Fibroblast of lung (primary cell): ENCODE measurements at regions not wholly inside any gene's neighbourhood (a gene's known extent, or its start where the extent isn't known, plus 50 kb on each side); places are given as distances from the start of the nearest gene placed in this dataset.

ENCODE experiments used
- DNase-seq, 2 donors: peaks; one replicate each; pipeline versions ENCODE4 v3.0.0 to v3.0.0-alpha.2; 2010; ENCODE audit warnings: low read depth in 2 of 2
- H2AFZ ChIP-seq: 2 replicates; pipeline ENCODE4 v1.5.1; 2012; ENCODE audit warnings: low read length, control low read depth, inconsistent platforms
- H3K27ac ChIP-seq: 2 replicates; pipeline ENCODE4 v1.5.1; 2011; ENCODE audit warnings: low read length, control low read depth; ENCODE audit not compliant: insufficient read depth
- H3K27me3 ChIP-seq: 2 replicates; pipeline ENCODE4 v1.5.1; 2011; ENCODE audit warnings: mild to moderate bottlenecking, low read length; ENCODE audit not compliant: control insufficient read depth, insufficient read depth
- H3K36me3 ChIP-seq: 2 replicates; pipeline ENCODE4 v1.5.1; 2011; ENCODE audit warnings: low read length; ENCODE audit not compliant: control insufficient read depth, insufficient read depth
- H3K4me1 ChIP-seq: 2 replicates; pipeline ENCODE4 v1.5.1; 2011; ENCODE audit warnings: low read length; ENCODE audit not compliant: control insufficient read depth, insufficient read depth; ENCODE audit errors: extremely low read depth
- H3K4me2 ChIP-seq: 2 replicates; pipeline ENCODE4 v1.5.1; 2011; ENCODE audit warnings: low read length, control low read depth; ENCODE audit not compliant: insufficient read depth; ENCODE audit errors: extremely low read depth
- H3K4me3 ChIP-seq, 4 experiments: fragments of 200-600 bp in 1 of 4; sonication (generic) in 1 of 4; replicated peaks in 1 of 4; 2 replicates each; pipeline ENCODE4 v1.5.1; 2011 to 2016; ENCODE audit warnings: low read length in 4 of 4, low read depth in 3 of 4, mild to moderate bottlenecking in 3 of 4, control low read depth in 2 of 4, inconsistent platforms in 1 of 4, mixed read lengths in 1 of 4; ENCODE audit not compliant: insufficient read depth in 1 of 4; ENCODE audit errors: control extremely low read depth in 1 of 4
- H3K79me2 ChIP-seq: 2 replicates; pipeline ENCODE4 v1.5.1; 2012; ENCODE audit warnings: mild to moderate bottlenecking, low read length, inconsistent platforms; ENCODE audit not compliant: control insufficient read depth, insufficient read depth
- H3K9ac ChIP-seq: 2 replicates; pipeline ENCODE4 v1.5.1; 2011; ENCODE audit warnings: mild to moderate bottlenecking, low read length, control low read depth; ENCODE audit not compliant: insufficient read depth
- H3K9me3 ChIP-seq: 2 replicates; pipeline ENCODE4 v1.5.1; 2012; ENCODE audit warnings: low read depth, low read length; ENCODE audit not compliant: control insufficient read depth, insufficient read depth
- H4K20me1 ChIP-seq: 2 replicates; pipeline ENCODE4 v1.5.1; 2011; ENCODE audit warnings: low read length; ENCODE audit not compliant: control insufficient read depth, insufficient read depth; ENCODE audit errors: extremely low read depth
- CTCF ChIP-seq, 2 donors: IDR thresholded peaks in 1 of 2; conservative IDR thresholded peaks in 1 of 2; 1 replicate in 1 of 2; 2 replicates in 1 of 2; pipeline ENCODE4 v1.5.1; 2011 to 2012; ENCODE audit warnings: low read length in 2 of 2, control low read depth in 1 of 2, inconsistent platforms in 1 of 2, low read depth in 1 of 2, mild to moderate bottlenecking in 1 of 2
- EZH2 ChIP-seq: IDR thresholded peaks from 2 replicates; pipeline ENCODE4 v1.5.1; 2012; ENCODE audit warnings: low read length, control low read depth, mild to moderate bottlenecking; ENCODE audit errors: missing control alignments

DNA sequence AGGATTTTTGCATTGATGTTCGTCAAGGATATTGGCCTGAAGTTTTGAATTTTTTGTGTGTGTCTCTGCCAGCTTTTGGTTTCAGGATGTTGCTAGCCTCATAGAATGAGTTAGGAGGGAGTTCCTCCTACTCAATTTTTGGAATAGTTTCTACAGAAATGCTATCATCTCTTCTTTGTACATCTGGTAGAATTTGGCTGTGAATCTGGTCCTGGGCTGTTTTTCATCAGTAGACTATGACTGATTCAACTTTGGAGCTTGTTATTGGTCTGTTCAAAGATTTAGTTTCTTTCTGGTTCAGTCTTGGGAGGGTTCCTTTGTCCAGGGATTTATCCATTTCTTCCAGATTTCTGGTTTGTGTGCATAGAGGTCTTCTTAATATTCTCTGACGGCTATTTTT, 166.7 kb downstream of the ST6GAL2 start:
- Histone ChIP-seq H3K9ac (no peak overlapping the region), H2AFZ (no peak overlapping the region), H3K4me2 (no peak overlapping the region), H3K27ac (no peak overlapping the region), H3K36me3 (no peaks in the 10 kb centered on the region), H3K79me2 (no peaks in the 10 kb centered on the region), H4K20me1 (no peaks in the 10 kb centered on the region), H3K4me3 (no peak overlapping the region), H3K9me3 (no peaks in the 10 kb centered on the region), H3K27me3 (no peaks in the 10 kb centered on the region), H3K4me1 (no peaks in the 10 kb centered on the region)
- TF ChIP-seq CTCF (conservative IDR thresholded peaks at IDR 0.05 in 1 of 2, IDR thresholded peaks at IDR 0.05 in 1 of 2; ENCODE audit: low read depth in 1 of 2, low read length in 2 of 2) (no peak), EZH2 (no peak)
- DNase-seq = no peak

GRCh38 chr2:106720026-106720425, 165.9 kb downstream of the ST6GAL2 start:
- Histone ChIP-seq H3K79me2 (no peaks in the 10 kb centered on the region), H3K9ac (no peak overlapping the region), H3K27me3 (no peaks in the 10 kb centered on the region), H2AFZ (no peak overlapping the region), H4K20me1 (no peaks in the 10 kb centered on the region), H3K4me1 (no peaks in the 10 kb centered on the region), H3K27ac (no peak overlapping the region), H3K36me3 (no peaks in the 10 kb centered on the region), H3K4me3 (no peak overlapping the region), H3K9me3 (no peaks in the 10 kb centered on the region), H3K4me2 (no peak overlapping the region)
- no peak for TF ChIP-seq CTCF (conservative IDR thresholded peaks at IDR 0.05 in 1 of 2, IDR thresholded peaks at IDR 0.05 in 1 of 2; ENCODE audit: low read depth in 1 of 2, low read length in 2 of 2)
- no peak for TF ChIP-seq EZH2
- no peak for DNase-seq

- H3K27me3 ChIP-seq = no peaks in the 10 kb centered on the region
- TF ChIP-seq CTCF (conservative IDR thresholded peaks at IDR 0.05 in 1 of 2, IDR thresholded peaks at IDR 0.05 in 1 of 2; ENCODE audit: low read depth in 1 of 2, low read length in 2 of 2) = no peak
- no peak for TF ChIP-seq EZH2
Observed at GRCh38 chr2:106724301-106724794, 161.6 kb downstream of the ST6GAL2 start.

More at GRCh38 chr2:106724301-106724794, 161.6 kb downstream of the ST6GAL2 start:
- Histone ChIP-seq H2AFZ (no peak overlapping the region), H3K4me1 (no peaks in the 10 kb centered on the region), H4K20me1 (no peaks in the 10 kb centered on the region), H3K9me3 (no peaks in the 10 kb centered on the region), H3K27ac (no peak overlapping the region), H3K4me3 (no peak overlapping the region), H3K79me2 (no peaks in the 10 kb centered on the region), H3K9ac (no peak overlapping the region), H3K4me2 (no peak overlapping the region), H3K36me3 (no peaks in the 10 kb centered on the region)
- no peak for DNase-seq
